GM18520 (cell line): ENCODE measurements at regions not wholly inside any gene's neighbourhood (a gene's known extent, or its start where the extent isn't known, plus 50 kb on each side); places are given as distances from the start of the nearest gene placed in this dataset.

ENCODE experiments used
- ATAC-seq: cut with Tn5 transposase; IDR thresholded peaks from one replicate; pipeline ENCODE4 v1.9.1; 2021; ENCODE audit not compliant: unreplicated experiment

DNA sequence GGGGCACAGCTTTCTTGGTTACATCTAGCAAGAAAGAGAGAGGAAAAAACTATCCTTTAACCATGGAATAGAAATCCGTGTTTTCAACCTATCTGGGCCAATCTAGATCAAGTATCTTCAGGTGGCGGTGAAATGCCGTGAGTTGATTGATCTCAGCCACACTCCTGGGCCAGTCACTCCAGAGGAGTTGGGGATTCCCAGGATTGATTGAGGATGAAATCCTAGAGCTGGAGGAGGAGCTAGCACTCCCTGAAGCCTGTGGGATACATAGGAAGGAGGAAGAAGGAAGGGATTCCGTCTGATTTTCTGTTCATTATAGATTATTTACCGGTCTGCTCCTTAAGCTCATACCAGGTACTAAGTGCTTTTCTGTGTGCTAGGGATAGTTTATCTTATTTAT, 106.3 kb upstream of the ARID2 start:
- no peak for ATAC-seq

DNA sequence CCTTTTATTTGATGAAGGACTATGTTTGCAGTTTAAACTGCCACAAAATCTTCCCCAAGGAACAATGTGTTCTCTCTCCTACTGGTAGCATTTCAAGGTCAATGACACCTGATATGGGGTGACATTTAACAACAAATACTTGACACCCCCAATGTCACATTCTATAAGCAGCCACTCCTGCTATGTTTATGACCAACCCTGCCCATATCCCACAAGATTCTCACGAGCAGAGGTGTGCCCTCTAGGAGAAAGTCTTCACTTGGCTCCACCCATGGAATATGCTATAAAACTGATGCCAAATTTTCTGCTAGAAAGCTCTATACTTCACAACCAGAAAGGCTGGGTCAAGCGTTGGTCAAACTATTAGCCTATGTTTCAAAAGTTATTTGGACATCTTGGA, 105.6 kb upstream of the ARID2 start:
- ATAC-seq, result no peak

DNA sequence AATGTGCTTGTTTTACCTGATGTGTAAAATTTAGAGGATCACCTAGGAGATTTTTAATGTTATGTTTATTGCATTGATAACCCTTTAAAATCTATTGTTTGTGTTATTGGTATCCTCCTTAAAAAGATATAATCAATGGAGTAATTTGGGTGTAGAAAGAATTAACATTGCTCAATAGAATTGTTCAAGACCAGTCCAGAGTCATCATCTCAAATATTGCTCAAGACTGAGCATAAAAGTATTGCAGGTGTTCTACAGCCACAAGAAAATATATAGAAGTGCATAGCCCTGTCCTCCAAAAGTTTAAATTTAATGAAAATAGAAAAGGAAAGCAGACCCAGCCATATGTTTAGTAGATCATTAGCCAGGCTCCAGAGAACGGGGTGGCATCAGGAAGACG, 102.5 kb upstream of the ARID2 start:
- ATAC-seq, result no peak

DNA sequence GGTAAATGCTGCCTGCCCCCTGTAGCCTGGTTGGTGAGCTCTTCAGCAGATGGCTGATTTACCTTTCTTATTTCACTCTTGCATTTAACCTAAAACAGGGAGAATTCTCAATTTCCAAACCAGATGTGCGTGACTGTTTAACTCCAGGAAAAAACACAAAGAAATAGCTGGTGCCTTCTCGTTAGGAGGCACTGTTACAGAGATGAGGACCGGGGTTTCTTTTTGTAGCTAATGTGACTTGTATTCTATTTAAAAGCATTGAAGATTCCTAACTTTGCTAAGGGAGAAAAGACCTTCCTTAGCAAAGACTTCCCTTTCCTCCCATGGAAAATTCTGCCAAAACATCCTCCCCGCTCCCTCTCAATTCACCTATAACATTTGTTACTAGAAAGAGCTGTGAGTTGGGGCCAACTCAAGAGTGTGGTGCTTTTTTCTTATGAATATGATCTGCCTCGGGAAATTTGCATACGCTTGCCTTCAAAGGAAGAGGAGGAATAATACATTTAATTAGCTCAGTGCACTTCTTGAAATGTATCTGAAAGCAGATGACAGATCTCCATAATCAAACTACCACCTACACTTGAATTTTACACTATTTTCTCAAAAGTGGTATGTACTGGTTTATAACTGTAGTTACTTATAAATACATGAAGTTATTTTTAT, 102.0 kb upstream of the ARID2 start:
- ATAC-seq, result no peak

DNA sequence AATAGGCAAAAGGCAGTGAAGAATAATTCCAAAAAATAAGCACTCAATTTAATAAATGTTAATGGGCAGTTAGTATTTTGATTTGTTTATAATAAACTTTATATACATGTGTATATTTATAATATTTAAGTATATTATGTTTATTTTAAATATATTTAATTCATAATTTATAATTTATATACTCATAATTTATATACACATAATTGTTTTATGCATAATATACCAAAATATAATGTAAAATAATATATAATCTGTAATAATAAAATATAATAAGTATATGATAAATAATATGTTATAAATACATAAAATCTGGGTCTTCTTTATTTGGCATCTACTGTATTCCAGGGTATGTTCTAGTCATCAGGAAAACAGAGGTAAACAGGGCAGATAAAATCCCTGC, 100.2 kb upstream of the ARID2 start:
- ATAC-seq, result no peak

DNA sequence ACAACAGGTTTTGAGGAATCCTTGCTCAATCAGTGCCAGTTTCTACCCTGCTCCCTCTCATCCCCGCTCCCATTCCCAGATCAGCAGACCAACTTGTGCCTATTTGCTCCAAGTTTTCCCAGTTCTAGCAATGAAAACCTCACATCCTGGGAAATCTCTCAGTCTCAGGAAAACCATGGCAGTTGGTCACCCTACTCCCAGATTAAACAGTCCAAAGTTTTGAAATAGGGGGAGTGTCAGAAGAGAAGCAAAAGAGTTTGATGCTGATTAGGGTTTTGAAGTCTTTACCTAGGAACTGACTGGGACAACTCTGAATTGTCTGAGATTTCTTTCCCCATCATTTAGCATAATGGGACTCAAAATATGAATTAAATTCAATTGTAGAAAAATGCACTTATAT, 95.8 kb upstream of the ARID2 start:
- no peak for ATAC-seq

DNA sequence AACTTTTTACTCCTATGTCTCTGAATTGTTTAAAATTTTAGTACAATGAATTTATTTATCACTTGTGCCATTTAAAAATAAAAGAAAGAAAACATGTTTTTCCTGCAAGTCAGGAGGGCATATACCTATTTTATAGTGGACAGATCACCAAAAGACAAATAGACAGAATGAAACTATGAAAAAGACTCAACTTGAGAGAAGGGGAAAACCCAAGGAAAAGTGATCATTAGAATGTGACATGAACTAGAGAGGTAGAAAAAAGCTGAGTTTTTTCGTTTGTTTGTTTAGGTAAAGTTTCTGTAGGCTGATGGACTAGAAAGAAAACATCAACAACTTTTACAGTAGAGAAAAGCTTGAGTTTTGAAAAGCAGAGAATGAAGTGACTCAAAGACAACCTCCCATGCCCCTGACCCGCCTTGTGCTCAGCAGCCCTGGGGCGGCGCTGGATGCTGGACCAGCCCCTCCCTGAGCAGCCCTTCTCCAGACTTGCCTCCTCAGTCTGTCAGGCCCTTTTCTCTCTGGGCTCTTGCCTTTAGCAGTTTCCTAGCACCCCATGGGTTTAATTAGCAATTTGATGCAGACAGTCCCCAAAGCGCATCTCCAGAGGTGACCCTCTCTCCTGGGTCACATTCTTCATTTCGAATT, 95.1 kb upstream of the ARID2 start:
- ATAC-seq, result peak; percentile 73

DNA sequence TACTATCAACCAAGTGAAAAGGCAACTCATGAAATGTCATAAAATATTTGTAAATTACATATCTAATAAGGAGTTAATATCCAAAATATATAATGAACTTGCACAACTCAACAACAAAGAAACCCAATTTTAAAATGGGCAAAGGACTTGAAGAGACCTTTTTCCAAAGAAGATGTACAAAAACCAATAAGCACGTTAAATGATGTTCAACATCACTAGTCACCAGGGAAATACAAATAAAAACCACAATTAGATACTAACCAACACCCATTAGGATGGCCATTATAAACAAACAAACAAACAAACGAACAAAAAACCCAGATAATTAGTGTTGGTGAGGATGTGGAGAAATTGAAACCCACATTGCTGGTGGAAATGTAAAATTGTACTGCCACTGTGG, 92.3 kb upstream of the ARID2 start:
- ATAC-seq, result no peak

DNA sequence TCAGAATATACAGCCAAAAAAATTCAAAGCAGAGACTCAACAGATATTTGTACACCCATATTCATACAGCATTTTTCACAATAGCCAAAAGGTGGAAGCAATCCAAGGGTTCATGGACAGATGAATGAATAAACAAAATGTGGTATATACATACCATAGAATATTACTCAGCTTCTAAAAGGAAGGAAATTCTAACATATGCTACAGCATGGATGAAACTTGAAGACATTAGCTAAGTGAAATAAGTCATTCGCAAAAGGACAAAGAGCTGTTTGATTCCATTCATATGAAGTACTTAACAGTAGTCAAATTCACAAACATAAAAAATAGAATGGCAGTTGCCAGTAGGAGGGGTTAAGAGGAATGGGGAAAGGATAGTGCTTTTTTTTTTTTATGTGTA, 91.8 kb upstream of the ARID2 start:
- no peak for ATAC-seq

DNA sequence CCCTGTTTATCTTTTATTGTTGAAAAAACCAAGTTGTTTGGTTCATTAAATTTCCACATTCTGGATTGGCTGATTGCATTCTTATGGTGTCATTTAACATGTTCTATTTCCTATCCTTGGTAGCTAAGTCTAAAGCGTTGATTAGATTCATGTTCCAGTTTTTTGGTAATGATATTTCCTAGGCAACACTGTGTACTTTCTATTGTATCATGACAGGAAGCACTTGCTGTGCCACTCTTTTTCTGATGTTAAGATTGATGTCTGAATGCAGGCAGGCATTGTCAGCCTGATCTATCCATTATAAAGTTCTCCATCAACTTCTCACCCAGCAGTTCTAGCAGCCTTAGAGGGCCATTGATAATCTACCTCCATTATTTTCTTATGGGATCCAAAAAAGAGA, 91.1 kb upstream of the ARID2 start:
- no peak for ATAC-seq

DNA sequence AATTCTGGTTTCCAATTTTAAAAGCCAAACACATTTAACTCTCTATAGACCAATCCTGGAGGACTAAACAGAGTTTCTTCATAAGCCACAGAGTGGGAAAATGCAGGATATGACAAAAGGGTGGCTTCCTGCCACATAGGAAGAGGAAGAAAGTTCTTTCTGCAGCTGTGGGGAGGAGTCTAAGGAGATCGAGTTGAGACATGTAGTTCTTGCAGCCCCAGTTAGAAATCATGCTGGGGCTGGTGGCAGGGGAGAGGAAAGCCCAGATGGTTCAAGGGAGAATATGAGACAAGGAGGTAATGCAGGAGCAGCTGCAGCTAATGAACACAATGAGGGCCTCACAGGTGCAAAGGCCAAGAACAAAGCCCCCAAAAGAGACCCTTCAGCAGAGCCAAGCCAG, 85.0 kb upstream of the ARID2 start:
- ATAC-seq, result no peak

DNA sequence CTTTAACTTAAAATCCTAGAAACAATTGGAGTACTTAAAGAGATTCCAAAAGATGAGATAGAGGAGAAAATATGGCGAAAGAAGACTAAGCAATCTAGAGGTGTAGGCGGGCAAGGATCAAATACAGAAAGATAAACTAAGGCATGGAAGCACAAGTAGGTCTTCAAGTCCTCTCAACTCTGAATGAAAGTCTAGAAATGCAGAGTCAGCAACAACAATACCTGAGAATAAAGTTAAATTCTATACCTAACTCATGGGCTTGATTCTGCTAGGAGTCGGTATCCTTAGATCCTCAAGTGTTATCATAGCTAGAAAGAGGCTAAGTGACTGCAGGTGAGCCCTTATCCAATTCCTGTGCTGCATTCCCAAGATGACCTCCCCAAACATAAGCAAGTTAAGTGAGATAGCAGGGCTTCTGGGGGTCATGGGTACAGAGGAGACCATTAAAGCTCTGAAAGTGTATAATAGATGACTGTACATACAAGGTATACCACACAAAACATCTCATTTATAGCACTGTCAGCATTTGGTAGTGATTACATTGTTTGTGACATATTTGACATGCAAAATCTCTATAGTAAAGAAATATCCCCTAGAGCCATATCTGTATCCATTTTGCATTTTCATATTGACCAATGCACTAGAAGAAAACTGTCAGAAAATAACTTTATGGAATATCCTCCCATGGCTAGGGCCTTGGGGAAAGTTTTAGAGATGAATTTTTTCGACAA, 82.5 kb upstream of the ARID2 start:
- ATAC-seq, result no peak

DNA sequence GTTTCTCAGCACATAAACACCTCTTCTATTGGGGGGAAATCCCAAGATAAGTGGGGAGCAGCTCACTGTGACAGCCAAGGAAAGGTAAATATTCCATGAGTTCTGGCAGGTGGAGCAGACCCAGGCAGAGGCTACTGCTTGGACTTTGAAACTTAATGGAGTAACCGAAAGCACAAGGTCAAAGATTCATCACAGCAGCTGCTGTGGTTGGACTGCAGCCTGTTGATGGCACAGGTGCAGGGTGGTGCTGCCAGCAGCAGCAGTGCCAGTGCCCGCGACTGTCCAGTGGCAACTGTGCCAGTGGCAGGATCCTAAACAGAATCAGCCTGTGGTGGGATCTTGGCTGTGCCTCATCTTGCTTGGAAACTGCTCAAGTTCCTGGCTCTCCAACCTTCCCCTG, 81.4 kb upstream of the ARID2 start:
- no peak for ATAC-seq

DNA sequence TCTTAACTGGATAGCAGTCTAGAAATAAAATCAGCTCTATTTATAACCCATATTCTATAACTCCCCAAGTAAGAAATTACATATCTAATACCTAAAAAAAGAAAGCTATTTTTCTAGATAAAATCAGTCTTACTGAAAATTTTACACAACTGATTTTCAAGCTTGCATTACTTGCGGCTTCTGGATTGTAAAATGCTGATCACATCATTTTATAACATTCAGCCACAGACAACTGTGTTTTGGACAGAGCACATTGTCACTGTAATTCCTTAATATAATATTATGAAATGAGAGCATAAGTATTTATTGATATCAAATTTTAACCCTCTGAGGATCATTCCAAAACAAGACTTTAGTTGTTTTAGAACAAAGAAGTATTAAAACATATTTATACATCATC, 78.5 kb upstream of the ARID2 start:
- no peak for ATAC-seq

DNA sequence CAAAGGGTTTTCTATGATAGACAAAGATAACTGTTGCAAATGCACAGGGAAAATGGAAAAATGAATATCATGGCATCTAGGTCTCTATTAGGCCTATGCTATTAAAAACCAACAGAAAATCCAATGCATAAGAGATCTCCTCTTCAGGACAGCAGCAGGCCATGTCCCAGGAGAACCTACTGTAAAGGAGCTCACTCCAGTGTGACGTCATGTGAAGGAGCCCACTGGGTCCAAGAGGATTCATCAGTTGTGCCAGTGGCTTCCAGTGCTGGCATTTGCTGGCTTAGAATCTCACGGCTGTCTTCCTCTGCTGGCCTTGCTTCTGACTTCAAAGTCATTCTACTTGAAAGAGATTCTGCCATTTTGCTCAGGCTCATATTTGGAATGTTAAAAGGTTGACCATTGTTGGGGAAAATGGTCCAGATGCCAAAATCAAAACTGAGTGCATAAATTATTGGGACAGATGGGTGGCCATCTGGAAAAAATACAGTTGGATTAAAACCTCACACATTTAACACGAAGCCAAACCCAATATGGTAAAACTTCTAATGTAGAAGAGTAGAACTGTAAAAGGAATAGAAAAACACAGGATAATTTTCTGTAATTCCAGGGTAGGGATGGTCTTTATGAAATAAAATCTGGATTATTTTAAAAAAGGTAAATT, 75.4 kb upstream of the ARID2 start:
- no peak for ATAC-seq

DNA sequence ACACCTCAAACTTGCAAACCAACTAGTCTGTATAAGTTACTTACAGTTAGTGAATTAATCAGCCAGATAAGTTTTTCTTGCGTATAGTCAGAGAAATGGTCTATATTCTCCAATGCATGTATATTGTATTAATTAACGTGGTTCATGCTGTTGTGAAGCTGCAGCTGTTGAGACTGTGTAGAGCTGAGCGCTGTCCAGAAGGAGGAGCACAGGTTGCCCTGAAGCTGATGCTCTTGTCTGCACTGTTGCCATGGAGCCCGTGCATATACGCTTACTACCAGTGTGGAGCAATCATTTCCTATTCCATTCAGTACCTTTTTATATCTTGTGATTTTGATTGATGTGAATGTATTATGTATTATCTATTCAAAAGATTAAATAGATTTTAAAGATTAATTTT, 74.3 kb upstream of the ARID2 start:
- no peak for ATAC-seq

DNA sequence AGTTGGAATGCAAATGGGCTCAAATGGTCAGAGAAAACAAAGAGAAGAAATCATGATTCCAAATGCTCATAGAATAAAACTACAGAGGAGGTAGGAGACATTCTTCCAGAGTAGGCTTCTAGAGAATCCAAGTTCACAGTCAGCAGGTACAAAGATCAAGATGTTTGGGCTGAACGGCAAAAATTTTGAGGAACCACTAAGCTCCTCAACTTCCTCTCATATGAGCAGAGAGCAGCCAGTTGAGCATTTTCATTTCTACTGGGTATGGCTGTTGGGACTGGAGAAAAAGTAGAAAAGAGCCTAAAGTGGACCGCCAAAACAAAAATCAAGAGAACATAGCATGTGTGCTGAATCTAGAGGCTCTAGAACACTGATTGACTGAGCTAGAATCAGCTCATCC, 73.8 kb upstream of the ARID2 start:
- ATAC-seq, result no peak

DNA sequence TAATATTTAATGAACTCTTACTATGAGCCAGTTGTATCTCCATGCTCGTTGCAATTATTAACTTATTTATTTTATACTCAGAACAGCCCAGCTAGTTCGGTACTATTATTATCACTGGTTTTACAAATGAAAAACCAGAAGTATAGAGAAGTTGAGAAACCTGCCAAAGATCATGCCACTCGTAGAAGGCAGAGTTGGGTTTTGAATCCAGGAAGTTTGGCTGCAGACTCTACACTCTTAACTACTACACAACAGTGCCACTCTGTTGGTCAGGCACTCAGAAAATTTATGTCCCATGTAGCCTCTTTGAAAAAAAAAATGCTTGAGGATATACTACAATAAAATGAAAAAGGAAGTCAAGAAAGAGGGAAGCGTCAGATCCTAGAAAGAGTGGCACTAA, 71.5 kb upstream of the ARID2 start:
- ATAC-seq, result no peak

DNA sequence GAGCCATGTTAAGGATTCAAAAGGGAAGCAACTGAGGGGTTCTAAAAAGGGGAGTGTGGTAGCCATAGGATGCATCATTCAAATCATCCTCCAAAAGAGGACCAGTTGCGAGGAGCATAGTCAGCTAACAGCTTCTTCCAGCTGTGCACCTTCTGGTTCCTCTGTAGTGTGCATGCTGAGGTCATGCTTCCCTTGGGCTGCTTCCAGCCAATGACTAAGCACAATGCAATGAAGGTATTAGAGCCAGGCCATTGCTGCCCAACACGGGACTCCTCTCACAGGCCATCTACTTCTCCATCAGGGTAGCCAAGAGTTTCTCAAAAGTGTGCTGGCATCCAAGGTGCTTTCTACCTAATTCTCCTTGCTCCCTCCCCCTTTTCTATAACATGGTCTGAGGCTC, 69.2 kb upstream of the ARID2 start:
- no peak for ATAC-seq

DNA sequence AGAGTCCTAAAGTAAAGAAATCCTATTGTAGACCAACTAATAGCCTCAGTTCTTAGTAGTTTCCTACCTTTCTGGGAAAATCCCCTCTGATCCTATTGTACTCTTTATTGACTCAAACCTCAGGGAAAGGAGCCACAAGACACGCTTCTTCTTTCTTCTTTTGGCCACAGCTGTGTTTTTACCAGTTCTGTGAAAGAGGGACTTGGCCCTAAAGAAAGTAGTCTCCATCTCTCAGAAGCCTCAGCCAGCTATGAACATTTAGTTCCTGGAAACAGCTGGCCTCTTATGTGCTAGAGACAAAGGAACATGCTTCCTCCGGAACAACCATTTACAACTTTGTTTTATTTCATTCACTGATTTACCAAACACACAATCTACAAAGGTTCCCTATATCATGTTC, 66.1 kb upstream of the ARID2 start:
- ATAC-seq, result no peak

DNA sequence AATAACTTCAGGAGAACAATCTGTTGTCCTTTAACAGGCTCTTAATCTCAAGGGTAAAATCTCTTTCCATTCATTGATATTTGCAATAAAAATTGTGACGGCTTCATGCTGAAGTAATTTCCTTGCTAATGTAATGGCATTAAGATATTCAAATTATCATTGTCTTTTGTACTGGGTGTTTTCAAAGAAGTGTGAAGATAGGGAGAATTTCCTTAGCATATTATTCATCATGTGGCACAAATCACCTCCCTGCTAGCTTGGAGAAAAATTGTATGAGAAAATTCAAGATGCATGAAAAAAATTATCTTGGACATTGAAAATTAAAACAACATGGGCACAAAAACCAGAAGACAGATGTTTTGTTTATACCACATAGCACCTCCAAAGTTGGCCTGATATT, 63.6 kb upstream of the ARID2 start:
- ATAC-seq, result no peak

DNA sequence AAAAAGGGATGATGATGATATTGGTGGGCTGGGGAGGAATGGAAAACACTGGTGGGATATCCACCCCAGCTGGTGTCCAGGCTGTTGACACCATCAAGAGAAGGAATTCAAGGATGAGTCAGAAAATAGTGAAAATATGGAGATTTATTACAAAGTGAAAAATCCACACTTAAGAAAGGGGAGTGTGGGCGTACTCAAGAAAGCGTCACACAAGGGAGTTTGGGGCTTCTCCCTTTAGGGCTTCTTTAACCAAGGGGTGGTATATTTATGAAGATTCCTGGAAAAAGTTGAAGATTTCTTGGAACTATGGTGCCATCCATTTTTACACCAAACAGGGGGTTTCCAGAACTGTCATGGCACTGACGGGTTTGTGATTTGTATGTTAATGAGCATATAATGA, 63.1 kb upstream of the ARID2 start:
- ATAC-seq, result no peak
